Astrocyte (in vitro differentiated cells and primary cell): ENCODE measurements at regions not wholly inside any gene's neighbourhood (a gene's known extent, or its start where the extent isn't known, plus 50 kb on each side); places are given as distances from the start of the nearest gene placed in this dataset.

Experiments used
- EZH2 ChIP-seq: IDR thresholded peaks from 2 replicates; pipeline ENCODE4 v1.6.1; 2012; ENCODE audit warnings: mild to moderate bottlenecking, low read length, inconsistent platforms; ENCODE audit not compliant: insufficient read depth
- TF ChIP-seq, protein P1 (sequence below): IDR thresholded peaks from 2 replicates; pipeline ENCODE4 v1.5.1; 2011; ENCODE audit warnings: low read depth, mild to moderate bottlenecking, inconsistent platforms, low read length, moderate library complexity; ENCODE audit not compliant: insufficient read depth

DNA sequence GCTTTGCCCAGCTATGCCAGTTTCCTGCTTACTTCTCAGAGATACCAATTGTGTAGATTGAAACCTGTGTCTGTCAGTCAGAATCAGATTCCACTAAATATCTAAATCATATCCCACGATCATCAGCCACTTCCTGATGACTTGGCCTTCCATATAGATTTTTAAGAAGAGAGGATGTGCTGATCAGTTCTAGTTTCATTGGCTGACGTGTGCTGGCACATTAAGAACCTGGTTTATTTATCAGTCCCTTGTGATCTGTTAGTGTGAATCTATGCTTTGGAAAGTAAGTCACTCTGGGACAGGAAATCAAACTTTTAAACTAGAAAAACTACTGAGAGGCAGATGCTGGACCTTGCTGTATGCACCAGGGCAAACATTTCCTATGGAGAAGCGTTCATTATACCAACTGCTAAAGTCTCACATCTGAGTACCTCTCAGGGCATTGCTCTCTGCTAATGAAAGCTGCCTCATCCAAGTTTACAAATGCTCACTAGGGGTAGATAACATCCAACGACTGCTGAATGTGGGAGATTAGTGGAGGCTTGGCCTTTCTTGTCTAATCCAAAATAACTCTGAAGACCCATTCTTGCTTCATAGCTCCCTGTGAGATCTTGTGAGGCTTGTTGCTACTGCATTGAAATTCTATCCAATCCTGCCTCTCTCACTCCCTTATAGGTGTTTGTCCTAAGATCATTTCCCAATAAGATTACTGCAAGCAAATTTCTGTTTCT lies 109.1 kb downstream of the ARL4A start:
- TF ChIP-seq, protein P1, sequence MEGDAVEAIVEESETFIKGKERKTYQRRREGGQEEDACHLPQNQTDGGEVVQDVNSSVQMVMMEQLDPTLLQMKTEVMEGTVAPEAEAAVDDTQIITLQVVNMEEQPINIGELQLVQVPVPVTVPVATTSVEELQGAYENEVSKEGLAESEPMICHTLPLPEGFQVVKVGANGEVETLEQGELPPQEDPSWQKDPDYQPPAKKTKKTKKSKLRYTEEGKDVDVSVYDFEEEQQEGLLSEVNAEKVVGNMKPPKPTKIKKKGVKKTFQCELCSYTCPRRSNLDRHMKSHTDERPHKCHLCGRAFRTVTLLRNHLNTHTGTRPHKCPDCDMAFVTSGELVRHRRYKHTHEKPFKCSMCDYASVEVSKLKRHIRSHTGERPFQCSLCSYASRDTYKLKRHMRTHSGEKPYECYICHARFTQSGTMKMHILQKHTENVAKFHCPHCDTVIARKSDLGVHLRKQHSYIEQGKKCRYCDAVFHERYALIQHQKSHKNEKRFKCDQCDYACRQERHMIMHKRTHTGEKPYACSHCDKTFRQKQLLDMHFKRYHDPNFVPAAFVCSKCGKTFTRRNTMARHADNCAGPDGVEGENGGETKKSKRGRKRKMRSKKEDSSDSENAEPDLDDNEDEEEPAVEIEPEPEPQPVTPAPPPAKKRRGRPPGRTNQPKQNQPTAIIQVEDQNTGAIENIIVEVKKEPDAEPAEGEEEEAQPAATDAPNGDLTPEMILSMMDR: no peak
- no peak for TF ChIP-seq EZH2
